OCI-LY7 (cell line): ENCODE measurements at regions not wholly inside any gene's neighbourhood (a gene's known extent, or its start where the extent isn't known, plus 50 kb on each side); places are given as distances from the start of the nearest gene placed in this dataset.

ENCODE experiments used
- BruUV-seq: library from RNA; stranded (reverse); fragments of 400-500 nt; replicated peaks from 2 replicates; lab custom pipeline; 2021; lab: Mats Ljungman, UMichigan
- CTCF ChIA-PET: fragments of 300-600 bp; sonication (Branson Sonifier 250); formaldehyde crosslinking; loops from one replicate; lab custom pipeline; 2022; ENCODE audit warnings: antibody characterized with exemption; ENCODE audit not compliant: unreplicated experiment; lab: Charles Lee
- POLR2A ChIA-PET: fragments of 300-600 bp; sonication (Branson Sonifier 250); formaldehyde crosslinking; loops from one replicate; lab custom pipeline; 2022; ENCODE audit warnings: antibody characterized with exemption; lab: Charles Lee
- DNase-seq: peaks from one replicate; pipeline ENCODE4 v3.0.0-alpha.2; 2015; ENCODE audit warnings: low spot score
- H2AFZ ChIP-seq: fragments of 200-600 bp; sonication (generic), shearing (Covaris generic); 2 replicates; pipeline ENCODE4 v1.6.1; 2014; ENCODE audit warnings: mild to moderate bottlenecking, antibody characterized with exemption, low read length, moderate library complexity
- H3K27ac ChIP-seq: fragments of 200-600 bp; sonication (generic); 2 replicates; pipeline ENCODE4 v1.5.1; 2014; ENCODE audit warnings: mixed run types, low read depth, mild to moderate bottlenecking, moderate library complexity, low read length, inconsistent platforms; ENCODE audit not compliant: poor library complexity, severe bottlenecking
- H3K36me3 ChIP-seq: fragments of 200-600 bp; sonication (generic); 2 replicates; pipeline ENCODE4 v1.6.1; 2014; ENCODE audit warnings: mild to moderate bottlenecking, antibody characterized with exemption, low read length, moderate library complexity, mixed read lengths; ENCODE audit not compliant: insufficient read depth
- H3K4me1 ChIP-seq: fragments of 200-600 bp; sonication (generic); 2 replicates; pipeline ENCODE4 v1.5.1; 2014; ENCODE audit warnings: mild to moderate bottlenecking, low read length; ENCODE audit not compliant: insufficient read depth, poor library complexity, severe bottlenecking
- H3K4me2 ChIP-seq: fragments of 200-600 bp; sonication (generic); 2 replicates; pipeline ENCODE4 v1.6.1; 2014; ENCODE audit warnings: mild to moderate bottlenecking, low read length
- H3K4me3 ChIP-seq: fragments of 200-600 bp; sonication (generic); 2 replicates; pipeline ENCODE4 v1.5.1; 2014; ENCODE audit warnings: mild to moderate bottlenecking, low read depth, low read length; ENCODE audit not compliant: poor library complexity, severe bottlenecking
- H3K79me2 ChIP-seq: fragments of 200-600 bp; sonication (generic); 2 replicates; pipeline ENCODE4 v1.6.1; 2016; ENCODE audit warnings: low read depth, mild to moderate bottlenecking, low read length, moderate library complexity, mixed read lengths; ENCODE audit not compliant: insufficient read depth
- H3K9me2 ChIP-seq: fragments of 200-600 bp; sonication (generic); 2 replicates; pipeline ENCODE4 v1.6.1; 2016; ENCODE audit warnings: mild to moderate bottlenecking, low read length, mixed read lengths; ENCODE audit not compliant: insufficient read depth
- H3K9me3 ChIP-seq: fragments of 200-600 bp; sonication (generic); 2 replicates; pipeline ENCODE4 v1.6.1; 2014; ENCODE audit warnings: mild to moderate bottlenecking, mixed run types, low read length, mixed read lengths
- H4K20me1 ChIP-seq: fragments of 200-600 bp; sonication (generic); 2 replicates; pipeline ENCODE4 v1.6.1; 2014; ENCODE audit warnings: mild to moderate bottlenecking, antibody characterized with exemption, low read length, moderate library complexity, mixed read lengths; ENCODE audit not compliant: insufficient read depth
- CTCF ChIP-seq: fragments of 200-600 bp; sonication (generic); conservative IDR thresholded peaks from 2 replicates; pipeline ENCODE4 v1.5.1; 2014; ENCODE audit warnings: mild to moderate bottlenecking, antibody characterized with exemption, low read length, moderate library complexity, mixed read lengths
- EZH2phosphoT487 ChIP-seq: fragments of 200-600 bp; sonication (generic); IDR thresholded peaks from 2 replicates; pipeline ENCODE4 v1.6.1; 2018; ENCODE audit warnings: low read depth, borderline replicate concordance, mild to moderate bottlenecking, mixed run types, antibody characterized with exemption, low read length, moderate library complexity, mixed read lengths
- intact Hi-C: fragments of 100-400 bp; cut with micrococcal nuclease; formaldehyde crosslinking; loops from one replicate; pipeline ENCODE4 v1.10.0; 2022; ENCODE audit not compliant: unreplicated experiment

GRCh38 chr16:85398050-85398451, 215.1 kb upstream of the GSE1 start:
- no peak overlapping the region for H3K4me2 ChIP-seq
- ChIA-PET POLR2A (interaction anchor here (0.7 to 1.1 kb wide), 2 partner anchors 33 to 93 kb away, joined by 3 read pairs; no protein-coding TSS in a partner anchor), CTCF (no interaction called here)
- H3K79me2 ChIP-seq, result no peaks in the 10 kb centered on the region
- H3K27ac ChIP-seq, result no peak overlapping the region
- no peaks in the 10 kb centered on the region for H3K36me3 ChIP-seq
- H2AFZ ChIP-seq, result no peak overlapping the region
- H3K4me3 ChIP-seq, result no peak overlapping the region
- no peak for DNase-seq
- intact Hi-C loops, result loop anchor here (10.0 kb wide), 1 partner anchor 153 kb away; no protein-coding TSS in a partner anchor
- H3K4me1 ChIP-seq, result peaks cover 13% of the 10 kb centered on the region
- H3K9me2 ChIP-seq, result no peaks in the 10 kb centered on the region
- no peaks in the 10 kb centered on the region for H3K9me3 ChIP-seq
- BruUV-seq, result no TSS peak
- H4K20me1 ChIP-seq, result no peaks in the 10 kb centered on the region
- TF ChIP-seq CTCF, result no peak
- no peak for TF ChIP-seq EZH2phosphoT487

GRCh38 chr16:85398688-85399582, 214.2 kb upstream of the GSE1 start:
- DNase-seq, result no peak
- CTCF ChIA-PET, result no interaction called here
- H3K4me2 ChIP-seq, result no peak overlapping the region

More at GRCh38 chr16:85398688-85399582, 214.2 kb upstream of the GSE1 start:
- intact Hi-C loops, result loop anchor here (10.0 kb wide), 1 partner anchor 154 kb away; no protein-coding TSS in a partner anchor
- Histone ChIP-seq H3K27ac (no peak overlapping the region), H3K4me1 (peaks cover 13% of the 10 kb centered on the region), H3K4me3 (no peak overlapping the region), H3K79me2 (no peaks in the 10 kb centered on the region), H3K9me2 (no peaks in the 10 kb centered on the region), H3K9me3 (no peaks in the 10 kb centered on the region), H3K36me3 (no peaks in the 10 kb centered on the region), H4K20me1 (no peaks in the 10 kb centered on the region), H2AFZ (no peak overlapping the region)
- POLR2A ChIA-PET, result interaction anchor here (0.7 kb wide), 2 partner anchors 32 to 49 kb away, joined by 3 read pairs; no protein-coding TSS in a partner anchor
- no TSS peak for BruUV-seq
- TF ChIP-seq EZH2phosphoT487 (no peak), CTCF (no peak)
